Tibial nerve (tissue), 4 donors: ENCODE measurements at regions not wholly inside any gene's neighbourhood (a gene's known extent, or its start where the extent isn't known, plus 50 kb on each side); places are given as distances from the start of the nearest gene placed in this dataset.

ENCODE experiments used
- DNase-seq, 2 donors: peaks; one replicate each; pipeline ENCODE4 v3.0.0-alpha.2; 2019; ENCODE audit warnings: low spot score in 2 of 2
- H3K27ac ChIP-seq, 4 donors: fragments of 200-600 bp; sonication (generic) in 3 of 4; one replicate each; pipeline ENCODE4 v1.5.1; 2017 to 2019; ENCODE audit warnings: mild to moderate bottlenecking in 1 of 4
- H3K27me3 ChIP-seq, 2 donors: fragments of 200-600 bp; sonication (generic) in 1 of 2; one replicate each; pipeline versions ENCODE4 v1.5.1 to v1.6.0; 2017 to 2019
- H3K36me3 ChIP-seq, 3 donors: fragments of 200-600 bp; sonication (generic); one replicate each; pipeline ENCODE4 v1.5.1; 2018 to 2019
- H3K4me1 ChIP-seq, 4 donors: fragments of 200-600 bp; sonication (generic) in 3 of 4; one replicate each; pipeline ENCODE4 v1.5.1; 2017 to 2019
- H3K4me3 ChIP-seq, 4 donors: fragments of 200-600 bp; sonication (generic) in 3 of 4; one replicate each; pipeline ENCODE4 v1.5.1; 2017 to 2019; ENCODE audit warnings: mild to moderate bottlenecking in 1 of 4, moderate library complexity in 1 of 4
- H3K9me3 ChIP-seq, 4 donors: fragments of 200-600 bp; sonication (generic) in 3 of 4; one replicate each; pipeline ENCODE4 v1.5.1; 2017 to 2019
- EP300 ChIP-seq, 2 donors: sonication (generic); formaldehyde crosslinking; IDR thresholded peaks; one replicate each; pipeline ENCODE4 v1.6.1; 2017; ENCODE audit warnings: antibody characterized with exemption in 2 of 2, mild to moderate bottlenecking in 1 of 2
- POLR2A ChIP-seq, 2 donors: fragments of 450-650 bp; IDR thresholded peaks; one replicate each; pipeline ENCODE4 v1.6.1; 2017; ENCODE audit warnings: antibody characterized with exemption in 2 of 2, mild to moderate bottlenecking in 2 of 2, moderate library complexity in 2 of 2
- WGBS, 2 donors: methylation state at CpG; one replicate each; pipeline ENCODE4 v1.1.5; 2018; 5-methylcytosine and 5-hydroxymethylcytosine counted together
- TF ChIP-seq, protein P1 (sequence below), 5 experiments: fragments of 200-600 bp in 3 of 5; fragments of 450-650 bp in 2 of 5; sonication (generic) in 3 of 5; IDR thresholded peaks; one replicate each; pipeline ENCODE4 v1.5.1; 2016 to 2019; ENCODE audit warnings: antibody characterized with exemption in 5 of 5, mild to moderate bottlenecking in 3 of 5, moderate library complexity in 2 of 5

DNA sequence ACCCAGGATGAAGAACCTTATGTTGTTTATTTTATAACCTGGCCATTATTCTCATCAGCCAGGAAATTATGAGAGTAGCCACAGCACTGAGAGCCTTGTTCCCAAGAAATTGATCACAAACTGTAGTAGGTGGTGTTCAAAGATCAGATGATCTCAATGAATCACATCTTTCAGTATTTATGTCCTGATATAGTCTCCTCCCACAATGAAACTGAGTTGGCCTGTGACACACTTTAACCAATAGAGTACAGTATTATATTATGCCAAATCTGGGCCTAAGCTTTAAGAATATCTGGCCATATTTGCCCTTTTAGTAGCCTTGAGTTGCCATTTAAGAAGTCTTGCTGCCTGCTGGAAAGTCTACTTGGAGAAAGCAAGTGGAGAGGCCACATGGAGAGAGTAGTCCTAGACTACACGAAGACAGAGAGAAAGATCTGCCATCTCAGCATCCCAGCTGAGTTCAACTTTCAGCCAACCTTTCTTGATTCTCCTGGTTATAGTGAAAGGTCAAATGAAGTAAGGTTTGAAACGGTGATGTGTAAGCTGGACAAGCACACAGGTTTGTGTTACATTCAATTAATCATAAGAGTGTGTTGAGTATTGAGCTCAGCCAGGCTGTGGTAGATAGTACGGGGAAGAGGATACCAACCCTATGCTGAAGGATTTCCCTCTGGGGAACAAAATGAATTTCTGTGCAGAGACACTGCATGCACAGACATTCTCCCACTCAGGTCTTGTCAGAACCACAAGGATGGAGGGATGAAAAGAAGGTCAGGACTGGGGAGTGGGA, 561.8 kb downstream of the SOX6 start:
- Histone ChIP-seq H3K9me3 (peaks cover 0 to 8% (median 0%) of the 10 kb centered on the region in 4 donors), H3K27ac (no peak overlapping the region), H3K4me1 (no peaks in the 10 kb centered on the region), H3K27me3 (no peaks in the 10 kb centered on the region), H3K4me3 (no peak overlapping the region), H3K36me3 (no peaks in the 10 kb centered on the region)
- 92 to 97% methylated on average over 3 of the region's 3 CpGs for WGBS, 2 donors
- no peak for TF ChIP-seq EP300 (IDR thresholded peaks at IDR 0.05)
- no peak for TF ChIP-seq POLR2A (IDR thresholded peaks at IDR 0.05)
- TF ChIP-seq, protein P1, sequence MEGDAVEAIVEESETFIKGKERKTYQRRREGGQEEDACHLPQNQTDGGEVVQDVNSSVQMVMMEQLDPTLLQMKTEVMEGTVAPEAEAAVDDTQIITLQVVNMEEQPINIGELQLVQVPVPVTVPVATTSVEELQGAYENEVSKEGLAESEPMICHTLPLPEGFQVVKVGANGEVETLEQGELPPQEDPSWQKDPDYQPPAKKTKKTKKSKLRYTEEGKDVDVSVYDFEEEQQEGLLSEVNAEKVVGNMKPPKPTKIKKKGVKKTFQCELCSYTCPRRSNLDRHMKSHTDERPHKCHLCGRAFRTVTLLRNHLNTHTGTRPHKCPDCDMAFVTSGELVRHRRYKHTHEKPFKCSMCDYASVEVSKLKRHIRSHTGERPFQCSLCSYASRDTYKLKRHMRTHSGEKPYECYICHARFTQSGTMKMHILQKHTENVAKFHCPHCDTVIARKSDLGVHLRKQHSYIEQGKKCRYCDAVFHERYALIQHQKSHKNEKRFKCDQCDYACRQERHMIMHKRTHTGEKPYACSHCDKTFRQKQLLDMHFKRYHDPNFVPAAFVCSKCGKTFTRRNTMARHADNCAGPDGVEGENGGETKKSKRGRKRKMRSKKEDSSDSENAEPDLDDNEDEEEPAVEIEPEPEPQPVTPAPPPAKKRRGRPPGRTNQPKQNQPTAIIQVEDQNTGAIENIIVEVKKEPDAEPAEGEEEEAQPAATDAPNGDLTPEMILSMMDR (IDR thresholded peaks at IDR 0.05) = no peak
- no peak for DNase-seq

DNA sequence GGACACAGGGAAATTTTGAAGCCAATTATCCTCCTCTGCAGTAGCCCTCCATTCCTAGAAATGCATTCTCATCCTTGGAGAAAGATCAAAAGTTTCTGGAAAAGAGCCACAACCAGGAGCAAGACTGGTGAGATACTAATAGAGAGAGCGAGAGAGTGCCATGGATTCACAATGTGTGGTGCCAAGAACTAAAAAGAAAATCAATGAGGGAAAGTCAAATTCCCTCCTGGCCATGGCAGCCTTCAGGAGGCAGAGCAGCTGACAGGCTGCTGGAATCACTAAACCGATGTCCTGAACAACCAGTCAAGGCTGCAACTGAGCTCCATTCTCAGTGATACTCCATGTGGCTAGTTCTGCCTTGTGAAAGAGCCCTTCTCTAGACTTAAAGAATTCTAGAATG, 561.0 kb downstream of the SOX6 start:
- H3K27ac ChIP-seq = no peak overlapping the region
- peaks cover 0 to 8% (median 0%) of the 10 kb centered on the region in 4 donors for H3K9me3 ChIP-seq
- no peaks in the 10 kb centered on the region for H3K36me3 ChIP-seq
- H3K27me3 ChIP-seq = no peaks in the 10 kb centered on the region
- WGBS, 2 donors = 87 to 98% methylated on average over 2 of the region's 2 CpGs
- no peak for DNase-seq
- no peak overlapping the region for H3K4me3 ChIP-seq
- H3K4me1 ChIP-seq = peaks cover 0 to 6% (median 0%) of the 10 kb centered on the region in 4 donors
- TF ChIP-seq EP300 (IDR thresholded peaks at IDR 0.05) (no peak), POLR2A (IDR thresholded peaks at IDR 0.05) (no peak)
- TF ChIP-seq, protein P1 (IDR thresholded peaks at IDR 0.05) = no peak

DNA sequence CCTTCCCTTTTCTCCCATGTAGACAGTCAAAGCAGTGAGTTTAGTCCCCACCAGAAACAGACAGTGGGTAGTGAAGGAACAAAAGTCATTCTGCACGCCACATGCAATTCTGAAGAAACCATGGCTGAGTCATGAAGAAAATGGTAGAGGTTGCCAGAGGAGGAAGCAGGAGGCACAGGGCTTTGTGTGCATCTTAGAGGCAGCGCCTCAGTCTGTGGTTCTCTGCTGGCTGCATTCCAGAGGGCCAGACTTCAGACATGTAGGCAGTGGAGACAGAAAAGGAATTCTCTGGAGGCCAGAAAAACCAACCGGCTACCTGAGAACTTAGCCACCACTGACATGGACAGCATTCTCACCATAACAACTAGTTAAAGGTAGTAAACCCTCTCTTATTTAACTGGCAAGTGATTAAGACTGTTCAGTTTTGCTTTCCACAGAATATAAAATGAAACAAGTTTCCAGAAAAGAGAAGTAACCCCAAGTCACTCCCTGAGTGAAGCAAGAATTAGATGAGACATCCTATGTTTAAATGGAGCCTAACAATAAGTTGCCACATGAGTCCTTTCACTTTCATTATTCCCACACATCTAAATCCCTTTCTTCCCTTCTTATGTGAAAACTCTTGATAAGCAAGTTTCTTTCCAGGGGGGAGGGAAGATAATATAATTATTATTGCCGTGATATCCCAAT, 556.1 kb downstream of the SOX6 start:
- 42 to 54% methylated on average over 4 of the region's 4 CpGs for WGBS, 2 donors
- Histone ChIP-seq H3K9me3 (no peaks in the 10 kb centered on the region), H3K27me3 (no peaks in the 10 kb centered on the region), H3K4me1 (peaks cover 0 to 26% (median 5%) of the 10 kb centered on the region in 4 donors), H3K4me3 (no peak overlapping the region), H3K27ac (peak overlapping the region in 2 of 4 donors; percentile 1 to 77), H3K36me3 (no peaks in the 10 kb centered on the region)
- peak; percentile 14 to 46 for DNase-seq
- TF ChIP-seq, protein P1 (IDR thresholded peaks at IDR 0.05) = no peak
- TF ChIP-seq POLR2A (IDR thresholded peaks at IDR 0.05) (no peak), EP300 (IDR thresholded peaks at IDR 0.05) (peak in 1 of 2 donors; percentile 16)

DNA sequence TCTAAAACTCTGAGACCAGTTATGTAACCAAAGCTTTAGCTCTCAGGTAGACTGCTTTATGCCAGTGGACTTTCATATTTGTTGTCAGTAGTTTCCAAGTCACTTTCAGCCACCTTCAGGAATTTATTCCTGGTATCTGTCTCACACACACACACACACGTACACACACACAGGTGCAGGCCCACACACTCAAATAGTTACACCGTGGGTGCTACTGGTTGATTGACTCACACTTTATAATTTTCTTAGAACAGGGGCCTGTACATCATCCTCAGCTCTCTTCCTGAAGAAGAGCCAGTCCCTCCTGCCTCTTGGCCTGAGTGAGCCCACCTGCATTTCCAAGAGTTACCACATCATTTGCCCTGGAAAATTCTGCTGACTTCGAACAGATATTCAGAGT, 555.2 kb downstream of the SOX6 start:
- peaks cover 0 to 26% (median 5%) of the 10 kb centered on the region in 4 donors for H3K4me1 ChIP-seq

More for the DNA sequence above, 555.2 kb downstream of the SOX6 start:
- Histone ChIP-seq H3K4me3 (no peak overlapping the region), H3K27me3 (no peaks in the 10 kb centered on the region), H3K27ac (peak overlapping the region in 2 of 4 donors; percentile 1 to 77), H3K36me3 (no peaks in the 10 kb centered on the region), H3K9me3 (no peaks in the 10 kb centered on the region)
- DNase-seq = no peak
- 79% methylated on average over 3 of the region's 3 CpGs for WGBS, 2 donors
- no peak for TF ChIP-seq POLR2A (IDR thresholded peaks at IDR 0.05)
- TF ChIP-seq, protein P1 (IDR thresholded peaks at IDR 0.05) = no peak
- TF ChIP-seq EP300 (IDR thresholded peaks at IDR 0.05) = no peak
